Posterior cingulate gyrus (tissue), 11 donors: ENCODE measurements at regions not wholly inside any gene's neighbourhood (a gene's known extent, or its start where the extent isn't known, plus 50 kb on each side); places are given as distances from the start of the nearest gene placed in this dataset.
A peak's percentile ranks its signal among the peaks of the same experiment; 100 is the strongest.

Experiments used
- DNase-seq, 10 donors: peaks; one replicate each; pipeline versions ENCODE4 v3.0.0 to v3.0.0-alpha.2; 2020 to 2021; ENCODE audit warnings: mixed read lengths in 3 of 10
- intact Hi-C: fragments of 100-400 bp; cut with DNase I; formaldehyde crosslinking; loops from one replicate; pipeline ENCODE4 v1.15.1; 2023

GRCh38 chr11:131043251-131043650, 127.0 kb upstream of the SNX19 start:
- no peak for DNase-seq
- intact Hi-C loops = no loop called here

- DNase-seq = no peak
- intact Hi-C loops = no loop called here
Measured at GRCh38 chr11:131044851-131045250, 128.6 kb upstream of the SNX19 start.

- DNase-seq = no peak
- intact Hi-C loops = no loop called here
Measured at GRCh38 chr11:131052367-131052766, 136.1 kb upstream of the SNX19 start.

- intact Hi-C loops = no loop called here
- no peak for DNase-seq
Measured at GRCh38 chr11:131056036-131056435, 139.8 kb upstream of the SNX19 start.

- intact Hi-C loops = loop anchor here (1.0 to 10.0 kb wide), 4 partner anchors 151 to 611 kb away; no protein-coding TSS in a partner anchor
- no peak for DNase-seq
Measured at GRCh38 chr11:131063638-131064037, 147.4 kb upstream of the SNX19 start.

- intact Hi-C loops = loop anchor here (1.0 to 10.0 kb wide), 4 partner anchors 150 to 610 kb away; no protein-coding TSS in a partner anchor
- peak; percentile 41 to 95 (median 69) for DNase-seq
Measured at GRCh38 chr11:131064373-131064991, 148.2 kb upstream of the SNX19 start.

- intact Hi-C loops = loop anchor here (10.0 kb wide), 2 partner anchors 149 to 179 kb away; no protein-coding TSS in a partner anchor
- DNase-seq = no peak
Measured at GRCh38 chr11:131065435-131066413, 149.4 kb upstream of the SNX19 start.

- intact Hi-C loops = loop anchor here (10.0 kb wide), 2 partner anchors 148 to 178 kb away; no protein-coding TSS in a partner anchor
- no peak for DNase-seq
Measured at GRCh38 chr11:131066551-131066950, 150.3 kb upstream of the SNX19 start.

GRCh38 chr11:131070365-131070764, 154.1 kb upstream of the SNX19 start:
- DNase-seq = no peak
- intact Hi-C loops = no loop called here

- DNase-seq = no peak
- intact Hi-C loops = no loop called here
Measured at GRCh38 chr11:131073167-131073566, 156.9 kb upstream of the SNX19 start.

- no peak for DNase-seq
- intact Hi-C loops = no loop called here
Measured at GRCh38 chr11:131074573-131074972, 158.3 kb upstream of the SNX19 start.

GRCh38 chr11:131077340-131077739, 161.1 kb upstream of the SNX19 start:
- no peak for DNase-seq
- intact Hi-C loops = no loop called here

- no peak for DNase-seq
- intact Hi-C loops = no loop called here
Measured at GRCh38 chr11:131079036-131079435, 162.8 kb upstream of the SNX19 start.

- intact Hi-C loops = no loop called here
- DNase-seq = no peak
Measured at GRCh38 chr11:131089727-131090245, 173.5 kb upstream of the SNX19 start.

GRCh38 chr11:131092469-131092868, 176.2 kb upstream of the SNX19 start:
- DNase-seq = no peak
- intact Hi-C loops = no loop called here

GRCh38 chr11:131094827-131095226, 178.5 kb upstream of the SNX19 start:
- DNase-seq = no peak

GRCh38 chr11:131095511-131096185, 179.4 kb upstream of the SNX19 start:
- DNase-seq = no peak
- intact Hi-C loops = no loop called here

More at GRCh38 chr11:131094827-131095226, 178.5 kb upstream of the SNX19 start:
- intact Hi-C loops = no loop called here

- no peak for DNase-seq
- intact Hi-C loops = no loop called here
Measured at GRCh38 chr11:131099013-131099412, 182.7 kb upstream of the SNX19 start.

GRCh38 chr11:131099746-131100145, 183.5 kb upstream of the SNX19 start:
- DNase-seq = no peak
- intact Hi-C loops = no loop called here

- intact Hi-C loops = no loop called here
- DNase-seq = no peak
Measured at GRCh38 chr11:131108760-131109159, 192.5 kb upstream of the SNX19 start.

GRCh38 chr11:131109257-131109656, 193.0 kb upstream of the SNX19 start:
- intact Hi-C loops = no loop called here
- no peak for DNase-seq
